ENCODE measurements at regions not wholly inside any gene's neighbourhood (a gene's known extent, or its start where the extent isn't known, plus 50 kb on each side); places are given as distances from the start of the nearest gene placed in this dataset.

DNA sequence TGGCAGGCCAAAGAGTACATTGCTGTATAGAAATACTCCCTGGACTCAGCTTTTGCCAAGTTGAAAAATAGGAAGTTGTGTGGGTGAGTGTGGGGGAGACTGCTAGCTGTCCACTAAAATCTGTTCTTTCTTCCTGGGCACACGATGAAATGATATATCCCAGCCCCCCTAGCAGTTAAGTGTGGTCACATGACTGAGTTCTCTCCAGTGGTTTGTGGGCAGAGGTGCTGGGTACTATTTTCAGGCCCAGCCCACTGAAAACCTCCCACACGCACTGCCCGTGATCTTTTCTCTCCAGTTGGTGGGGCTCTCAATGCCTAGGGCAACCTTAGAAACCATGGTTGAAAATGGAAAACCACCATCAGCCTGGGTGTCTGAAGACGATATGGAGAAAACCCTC lies 119.7 kb upstream of the LMO4 start:
- Histone ChIP-seq H3K27me3 (ENCODE audit: control insufficient read depth in 2 of 2, insufficient read depth in 2 of 2, low read length in 2 of 2) (peaks cover 14 to 23% of the 10 kb centered on the region in 2 donors), H3K9me3 (replicated peaks in 1 of 2; ENCODE audit: control insufficient read depth in 1 of 2, insufficient read depth in 1 of 2, low read length in 2 of 2) (no peaks in the 10 kb centered on the region), H3K79me2 (ENCODE audit: insufficient read depth, low read length) (no peaks in the 10 kb centered on the region), H3K27ac (ENCODE audit: low read depth in 1 of 2, low read length in 2 of 2) (no peak overlapping the region), H3K4me2 (replicated peaks; ENCODE audit: extremely low read depth, low read length, poor library complexity, severe bottlenecking) (no peak overlapping the region), H2AFZ (ENCODE audit: insufficient read depth, low read depth, low read length, poor library complexity, severe bottlenecking) (peak overlapping the region; percentile 34), H3K36me3 (replicated peaks in 1 of 2; ENCODE audit: control insufficient read depth in 1 of 2, insufficient read depth in 2 of 2, low read length in 2 of 2) (no peaks in the 10 kb centered on the region), H3K9ac (ENCODE audit: insufficient read depth, low read length, poor library complexity, severe bottlenecking) (no peak overlapping the region), H3K4me1 (ENCODE audit: control insufficient read depth in 1 of 2, insufficient read depth in 2 of 2, low read length in 2 of 2) (peaks cover 0 to 5% of the 10 kb centered on the region in 2 donors), H3K4me3 (replicated peaks in 1 of 3; ENCODE audit: low read depth in 2 of 3, low read length in 3 of 3) (no peak overlapping the region), H4K20me1 (ENCODE audit: insufficient read depth, low read length) (no peaks in the 10 kb centered on the region)
- H3K4me3 Mint-ChIP-seq = no peak overlapping the region
- H3K4me1 Mint-ChIP-seq = peaks cover 14% of the 10 kb centered on the region
- H3K27me3 Mint-ChIP-seq (ENCODE audit: low read depth in 3 of 3) = peaks cover 14 to 18% (median 17%) of the 10 kb centered on the region in 3 donors
- H3K36me3 Mint-ChIP-seq = no peaks in the 10 kb centered on the region
- H3K9me3 Mint-ChIP-seq = peaks cover 0 to 4% (median 0%) of the 10 kb centered on the region in 7 donors
- 100% methylated on average over 3 of the region's 4 CpGs for WGBS (ENCODE audit: insufficient coverage)
- DNase-seq = no peak
- H3K27ac Mint-ChIP-seq = no peak overlapping the region
- intact Hi-C loops (cut with micrococcal nuclease) = no loop called here
- TF ChIP-seq CTCF (IDR thresholded peaks at IDR 0.05) = no peak

DNA sequence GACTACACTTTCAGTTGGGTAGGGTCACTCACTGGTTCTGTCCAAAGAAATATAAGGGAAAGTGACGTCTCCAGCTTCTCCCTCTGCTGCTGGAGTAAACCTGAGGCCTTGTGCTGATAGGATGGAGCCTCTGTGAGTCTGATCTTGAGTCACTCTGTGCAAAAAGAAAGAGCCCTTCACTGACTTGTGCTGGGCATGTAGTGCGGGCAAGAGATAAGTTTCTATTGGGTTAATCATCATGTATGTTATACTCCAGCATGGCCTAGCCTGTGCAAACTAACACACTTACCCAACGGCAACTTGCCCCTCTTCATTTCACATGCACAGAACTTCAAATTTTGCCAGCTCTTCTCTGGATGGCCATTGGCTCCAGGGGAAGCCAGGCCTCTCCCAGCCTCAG lies 118.5 kb upstream of the LMO4 start:
- Histone ChIP-seq H3K9me3 (replicated peaks in 1 of 2; ENCODE audit: control insufficient read depth in 1 of 2, insufficient read depth in 1 of 2, low read length in 2 of 2) (no peaks in the 10 kb centered on the region), H3K4me1 (ENCODE audit: control insufficient read depth in 1 of 2, insufficient read depth in 2 of 2, low read length in 2 of 2) (peaks cover 0 to 5% of the 10 kb centered on the region in 2 donors), H3K36me3 (replicated peaks in 1 of 2; ENCODE audit: control insufficient read depth in 1 of 2, insufficient read depth in 2 of 2, low read length in 2 of 2) (no peaks in the 10 kb centered on the region), H3K4me2 (replicated peaks; ENCODE audit: extremely low read depth, low read length, poor library complexity, severe bottlenecking) (no peak overlapping the region), H3K27me3 (ENCODE audit: control insufficient read depth in 2 of 2, insufficient read depth in 2 of 2, low read length in 2 of 2) (peaks cover 5 to 12% of the 10 kb centered on the region in 2 donors), H3K79me2 (ENCODE audit: insufficient read depth, low read length) (no peaks in the 10 kb centered on the region), H3K9ac (ENCODE audit: insufficient read depth, low read length, poor library complexity, severe bottlenecking) (no peak overlapping the region), H3K4me3 (replicated peaks in 1 of 3; ENCODE audit: low read depth in 2 of 3, low read length in 3 of 3) (no peak overlapping the region), H4K20me1 (ENCODE audit: insufficient read depth, low read length) (no peaks in the 10 kb centered on the region), H3K27ac (ENCODE audit: low read depth in 1 of 2, low read length in 2 of 2) (no peak overlapping the region), H2AFZ (ENCODE audit: insufficient read depth, low read depth, low read length, poor library complexity, severe bottlenecking) (no peak overlapping the region)
- peaks cover 5% of the 10 kb centered on the region for H3K4me1 Mint-ChIP-seq
- TF ChIP-seq CTCF (IDR thresholded peaks at IDR 0.05) = no peak
- peaks cover 0 to 7% (median under 1%) of the 10 kb centered on the region in 7 donors for H3K9me3 Mint-ChIP-seq
- no peak for DNase-seq
- intact Hi-C loops (cut with micrococcal nuclease) = no loop called here
- H3K27me3 Mint-ChIP-seq (ENCODE audit: low read depth in 3 of 3) = peaks cover 2 to 8% (median 6%) of the 10 kb centered on the region in 3 donors
- H3K36me3 Mint-ChIP-seq = no peaks in the 10 kb centered on the region
- no peak overlapping the region for H3K4me3 Mint-ChIP-seq
- H3K27ac Mint-ChIP-seq = no peak overlapping the region
- 100% methylated on average over 1 of the region's 3 CpGs for WGBS (ENCODE audit: insufficient coverage)

All from CD14-positive monocyte (primary cell).